ENCODE measurements at regions not wholly inside any gene's neighbourhood (a gene's known extent, or its start where the extent isn't known, plus 50 kb on each side); places are given as distances from the start of the nearest gene placed in this dataset.

- TF ChIP-seq POLR2A (IDR thresholded peaks at IDR 0.05; ENCODE audit: low read length) (no peak), GATA1 (IDR thresholded peaks at IDR 0.05; ENCODE audit: low read depth, low read length) (no peak)
Measured at GRCh38 chr12:69001251-69001650, 68.3 kb upstream of the CPM start.
